CD1c-positive myeloid dendritic cell (primary cell): ENCODE measurements at regions not wholly inside any gene's neighbourhood (a gene's known extent, or its start where the extent isn't known, plus 50 kb on each side); places are given as distances from the start of the nearest gene placed in this dataset.

Experiments used
- DNase-seq: peaks from one replicate; pipeline ENCODE4 v3.0.0-alpha.2; 2016; ENCODE audit errors: extremely low spot score

- DNase-seq = no peak
Measured at GRCh38 chr2:235350234-235350633, 143.6 kb upstream of the AGAP1 start.

GRCh38 chr2:235352541-235352940 lies 141.3 kb upstream of the AGAP1 start:
- DNase-seq = no peak

GRCh38 chr2:235357881-235358280 lies 136.0 kb upstream of the AGAP1 start:
- DNase-seq = no peak

GRCh38 chr2:235358981-235359471 lies 134.8 kb upstream of the AGAP1 start:
- DNase-seq = no peak

GRCh38 chr2:235360446-235360845 lies 133.4 kb upstream of the AGAP1 start:
- no peak for DNase-seq

GRCh38 chr2:235365743-235366142 lies 128.1 kb upstream of the AGAP1 start:
- DNase-seq = no peak

GRCh38 chr2:235366390-235366789 lies 127.5 kb upstream of the AGAP1 start:
- DNase-seq = no peak

- DNase-seq = no peak
Measured at GRCh38 chr2:235366807-235367206, 127.0 kb upstream of the AGAP1 start.

GRCh38 chr2:235371018-235371417 lies 122.8 kb upstream of the AGAP1 start:
- no peak for DNase-seq

GRCh38 chr2:235373171-235373570 lies 120.7 kb upstream of the AGAP1 start:
- no peak for DNase-seq

- DNase-seq = no peak
Measured at GRCh38 chr2:235377176-235377575, 116.7 kb upstream of the AGAP1 start.

GRCh38 chr2:235378246-235378645 lies 115.6 kb upstream of the AGAP1 start:
- no peak for DNase-seq

- DNase-seq = no peak
Measured at GRCh38 chr2:235378944-235379343, 114.9 kb upstream of the AGAP1 start.

- no peak for DNase-seq
Measured at GRCh38 chr2:235381261-235381912, 112.5 kb upstream of the AGAP1 start.

GRCh38 chr2:235382179-235382578 lies 111.7 kb upstream of the AGAP1 start:
- DNase-seq = no peak

- no peak for DNase-seq
Measured at GRCh38 chr2:235382601-235383000, 111.2 kb upstream of the AGAP1 start.

GRCh38 chr2:235383272-235383843 lies 110.5 kb upstream of the AGAP1 start:
- DNase-seq = no peak

GRCh38 chr2:235384624-235385023 lies 109.2 kb upstream of the AGAP1 start:
- no peak for DNase-seq

- no peak for DNase-seq
Measured at GRCh38 chr2:235389626-235390025, 104.2 kb upstream of the AGAP1 start.

GRCh38 chr2:235390108-235390815 lies 103.6 kb upstream of the AGAP1 start:
- DNase-seq = peak; percentile 24

- no peak for DNase-seq
Measured at GRCh38 chr2:235390816-235391194, 103.0 kb upstream of the AGAP1 start.

- DNase-seq = no peak
Measured at GRCh38 chr2:235391921-235392615, 101.8 kb upstream of the AGAP1 start.
